RPMI8226 (cell line): ENCODE measurements at regions not wholly inside any gene's neighbourhood (a gene's known extent, or its start where the extent isn't known, plus 50 kb on each side); places are given as distances from the start of the nearest gene placed in this dataset.
"Not testable (repeated sequence)": the region's sequence is repeated elsewhere in the genome, so short reads cannot be mapped to it uniquely, and the experiment has no call there.

Experiments used
- DNase-seq: peaks from one replicate; pipeline ENCODE4 v3.0.0-alpha.2; 2015

DNA sequence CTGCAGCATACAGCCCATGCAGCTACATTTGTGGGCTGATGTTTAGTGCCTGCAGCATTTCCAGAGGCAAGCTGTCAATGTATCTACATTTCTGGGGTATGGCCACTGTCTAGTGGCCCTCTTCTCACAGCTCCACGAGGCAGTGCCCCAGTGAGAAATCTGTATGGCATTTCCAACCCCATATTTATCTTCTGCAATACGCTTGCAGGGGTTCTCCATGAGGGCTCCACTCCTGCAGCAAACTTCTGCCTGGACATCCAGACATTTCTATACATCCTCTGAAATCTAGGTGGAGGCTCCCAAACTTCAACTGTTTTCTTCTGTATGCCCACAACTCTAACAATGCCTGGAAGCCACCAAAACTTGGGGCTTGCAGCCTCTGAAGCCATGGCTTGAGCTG, 502.3 kb downstream of the C6orf118 start:
- no peak for DNase-seq

DNA sequence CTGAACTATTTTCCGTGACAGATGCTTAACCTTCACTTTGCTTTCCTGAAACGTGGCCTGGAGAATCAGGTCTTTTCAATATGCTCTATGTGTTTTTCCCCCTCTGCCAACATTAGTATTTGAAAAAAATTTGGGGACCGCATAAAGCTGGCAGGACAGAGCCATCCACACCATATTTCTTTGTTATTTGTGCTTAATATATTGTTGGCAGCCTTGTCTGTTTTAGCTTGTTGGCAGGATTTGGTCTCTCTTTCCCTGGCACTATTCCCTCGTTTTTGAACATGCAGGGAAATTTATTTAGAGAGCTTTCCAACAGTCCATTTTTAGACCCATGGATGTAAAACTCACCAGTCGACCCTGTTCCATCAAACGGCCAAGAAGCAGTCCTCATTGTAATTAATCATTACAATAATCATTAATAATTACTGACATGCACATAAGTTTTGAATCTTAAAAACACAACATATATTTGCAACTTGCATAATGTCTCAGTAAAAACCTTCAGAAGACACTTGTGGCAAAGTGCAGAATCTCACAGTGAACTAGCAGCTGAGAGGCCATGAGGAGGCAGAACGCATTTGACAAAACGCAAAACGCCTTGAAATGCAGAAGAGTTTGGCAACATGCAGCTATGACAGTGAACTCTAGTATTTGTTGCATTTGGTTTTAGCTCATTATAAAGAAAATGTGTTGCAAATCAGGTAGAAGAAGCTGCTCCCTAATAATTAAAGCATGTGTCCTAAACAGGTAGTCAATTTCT, 514.2 kb downstream of the C6orf118 start:
- no peak for DNase-seq

DNA sequence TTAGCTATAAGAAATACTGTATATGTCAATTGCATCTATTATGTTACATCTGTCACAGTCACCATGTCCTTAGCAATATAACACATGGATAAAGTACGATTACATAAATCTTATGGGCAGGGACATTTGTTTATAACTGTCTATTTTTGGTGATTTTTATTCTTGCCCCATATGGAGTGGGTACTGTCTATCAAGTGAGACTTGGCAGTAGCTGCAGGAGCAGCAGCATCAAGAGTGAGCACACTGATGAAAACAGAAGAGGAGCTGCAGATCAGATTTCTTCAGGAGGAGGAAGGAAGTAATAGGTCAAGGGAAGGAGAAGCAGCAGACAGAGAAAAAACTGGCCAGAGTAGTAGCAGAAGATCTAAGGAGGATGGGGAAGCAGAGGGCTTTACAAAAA, 516.7 kb downstream of the C6orf118 start:
- no peak for DNase-seq

DNA sequence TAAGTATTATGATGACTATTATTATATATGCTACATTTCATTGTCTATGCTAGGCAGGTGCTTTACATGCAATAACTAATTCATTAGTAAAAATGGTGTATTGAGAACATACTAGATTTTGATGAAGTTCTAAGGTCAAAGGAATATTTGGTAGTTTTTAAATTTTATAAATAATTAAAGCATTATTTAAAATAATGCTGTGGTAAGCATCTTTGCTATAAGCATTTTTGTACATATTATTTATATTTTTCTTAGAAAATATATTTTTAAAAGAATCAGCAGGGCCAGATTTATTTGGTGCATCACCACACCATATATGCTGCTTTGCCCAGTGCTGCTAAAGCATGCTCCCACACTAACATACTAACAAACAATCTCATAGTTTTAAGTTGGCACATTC, 517.9 kb downstream of the C6orf118 start:
- DNase-seq = no peak

DNA sequence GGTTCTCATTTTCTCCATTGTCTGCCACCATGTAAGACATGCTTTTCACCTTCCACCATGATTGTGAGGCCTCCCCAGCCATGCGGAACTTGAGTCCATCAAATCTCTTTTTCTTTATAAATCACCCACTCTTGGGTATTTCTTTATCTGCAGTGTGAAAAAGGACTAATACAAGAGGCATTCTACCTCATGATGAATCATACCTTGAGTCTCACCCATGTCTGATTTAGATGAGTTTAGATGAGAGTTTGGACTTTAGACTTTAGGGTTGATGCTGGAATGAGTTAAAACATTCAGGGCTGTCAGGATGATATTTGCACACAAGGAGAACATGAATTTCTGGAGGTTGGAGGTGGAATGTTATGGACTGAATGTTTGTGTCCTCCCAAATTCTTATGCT, 545.6 kb downstream of the C6orf118 start:
- DNase-seq = no peak

DNA sequence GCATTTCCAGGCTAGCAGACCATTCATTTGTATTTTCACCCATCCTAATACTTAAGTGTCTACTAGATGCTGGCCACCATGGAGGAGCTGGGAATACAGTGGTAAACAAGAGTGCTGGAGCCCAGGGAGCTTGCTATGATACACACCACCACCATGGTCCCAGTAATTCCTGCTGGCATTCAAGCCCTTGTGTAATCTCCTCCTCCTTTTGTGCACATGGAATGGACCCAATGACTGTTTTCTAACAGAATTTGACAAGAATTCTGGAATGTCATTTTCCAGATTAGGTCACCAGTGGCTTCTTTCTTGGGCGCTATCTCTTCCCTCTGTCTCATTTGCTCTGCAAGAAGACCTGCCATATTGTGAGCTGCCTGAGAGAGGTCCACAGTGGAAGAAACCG, 552.0 kb downstream of the C6orf118 start:
- no peak for DNase-seq

DNA sequence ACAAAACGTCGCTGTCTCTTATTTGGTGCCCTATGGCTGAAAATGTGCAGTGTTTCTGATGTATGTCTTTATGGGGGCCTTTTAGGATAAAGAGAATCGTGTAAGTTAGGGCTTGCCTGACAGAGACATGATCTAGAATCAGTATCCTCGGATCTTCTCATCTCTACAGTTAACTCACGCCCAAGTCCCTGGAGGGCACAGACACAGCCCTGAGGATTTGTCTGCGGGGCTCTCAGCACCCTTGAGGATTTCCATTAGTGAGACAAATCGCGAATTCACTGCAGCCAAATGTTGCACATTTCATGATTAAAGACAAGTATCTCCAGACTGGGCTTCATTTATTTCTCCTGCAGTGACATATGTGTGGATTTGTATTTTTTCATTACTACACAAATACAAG, 552.7 kb downstream of the C6orf118 start:
- DNase-seq = no peak

DNA sequence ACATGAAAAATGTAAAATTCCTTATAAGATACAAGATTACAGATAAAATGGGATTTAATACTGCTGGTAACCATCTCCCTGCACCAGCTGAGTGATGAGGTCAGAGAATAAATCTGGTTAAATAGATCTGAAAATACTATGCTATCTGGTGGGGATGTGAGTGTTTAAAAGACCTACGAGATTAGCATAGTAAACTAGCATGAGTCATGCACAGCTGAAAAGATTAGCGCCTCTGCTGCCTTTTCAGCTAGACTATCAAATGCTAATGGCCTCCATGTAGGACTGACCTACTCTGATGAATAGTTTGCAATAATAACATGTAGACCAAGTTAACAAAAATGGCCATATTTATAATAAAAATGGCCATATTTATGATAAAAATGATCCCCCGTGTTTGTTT, 553.3 kb downstream of the C6orf118 start:
- DNase-seq = no peak

DNA sequence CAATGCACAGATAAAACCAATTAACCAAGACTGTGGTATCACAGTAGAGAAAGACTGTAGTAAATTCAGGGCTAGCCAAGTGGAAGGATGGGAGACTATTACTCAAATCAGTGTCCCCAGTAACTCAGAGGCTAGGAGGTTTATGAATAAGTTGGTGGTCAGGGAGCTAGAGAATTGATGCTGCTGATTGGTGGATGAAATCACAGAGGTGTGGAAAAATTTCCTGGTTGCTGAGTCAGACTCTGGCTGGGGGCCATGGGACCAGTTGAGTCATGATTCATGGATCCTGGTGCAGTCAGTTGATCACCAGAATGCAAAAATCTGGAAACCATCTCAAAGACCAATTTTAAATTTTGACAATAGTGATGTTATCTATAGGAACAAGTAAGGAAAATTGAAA, 555.9 kb downstream of the C6orf118 start:
- no peak for DNase-seq

DNA sequence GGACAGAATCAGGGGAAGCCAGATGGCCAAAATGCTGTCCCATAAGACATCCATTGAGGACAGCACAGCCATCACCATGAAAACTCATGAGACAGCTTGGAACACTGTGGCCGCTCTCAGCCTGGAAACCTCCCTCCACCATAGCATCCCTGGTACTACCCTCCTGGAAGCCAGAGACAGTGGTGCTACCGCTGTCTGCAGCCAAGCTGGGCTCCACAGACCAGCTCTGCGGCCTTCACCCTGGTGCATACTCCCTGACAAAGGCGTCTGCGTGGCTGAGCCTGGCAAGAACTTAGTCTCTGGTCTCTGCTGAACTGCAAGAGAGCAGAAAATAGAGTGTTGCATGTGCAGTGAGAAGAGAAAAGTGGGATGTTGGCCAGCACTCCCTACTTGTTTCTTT, 558.0 kb downstream of the C6orf118 start:
- DNase-seq = no peak

DNA sequence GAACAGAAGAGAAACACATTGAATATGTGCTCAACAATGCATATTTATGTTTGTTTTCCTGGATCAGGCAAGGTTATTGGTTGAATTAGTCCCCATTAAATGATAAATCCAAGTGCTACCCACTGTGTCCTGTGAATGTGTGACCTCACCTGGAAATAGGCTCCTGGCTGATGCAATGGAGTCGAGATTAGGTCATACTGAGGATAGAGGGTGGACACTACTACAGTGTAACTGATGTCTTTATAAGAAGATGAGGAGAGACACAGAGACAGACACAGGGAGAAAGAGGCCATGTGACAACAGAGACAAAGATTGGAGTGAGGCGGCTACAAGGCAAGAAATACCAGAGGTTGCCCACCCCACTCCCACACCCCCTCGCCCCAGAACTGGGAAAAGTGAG, 559.3 kb downstream of the C6orf118 start:
- no peak for DNase-seq

DNA sequence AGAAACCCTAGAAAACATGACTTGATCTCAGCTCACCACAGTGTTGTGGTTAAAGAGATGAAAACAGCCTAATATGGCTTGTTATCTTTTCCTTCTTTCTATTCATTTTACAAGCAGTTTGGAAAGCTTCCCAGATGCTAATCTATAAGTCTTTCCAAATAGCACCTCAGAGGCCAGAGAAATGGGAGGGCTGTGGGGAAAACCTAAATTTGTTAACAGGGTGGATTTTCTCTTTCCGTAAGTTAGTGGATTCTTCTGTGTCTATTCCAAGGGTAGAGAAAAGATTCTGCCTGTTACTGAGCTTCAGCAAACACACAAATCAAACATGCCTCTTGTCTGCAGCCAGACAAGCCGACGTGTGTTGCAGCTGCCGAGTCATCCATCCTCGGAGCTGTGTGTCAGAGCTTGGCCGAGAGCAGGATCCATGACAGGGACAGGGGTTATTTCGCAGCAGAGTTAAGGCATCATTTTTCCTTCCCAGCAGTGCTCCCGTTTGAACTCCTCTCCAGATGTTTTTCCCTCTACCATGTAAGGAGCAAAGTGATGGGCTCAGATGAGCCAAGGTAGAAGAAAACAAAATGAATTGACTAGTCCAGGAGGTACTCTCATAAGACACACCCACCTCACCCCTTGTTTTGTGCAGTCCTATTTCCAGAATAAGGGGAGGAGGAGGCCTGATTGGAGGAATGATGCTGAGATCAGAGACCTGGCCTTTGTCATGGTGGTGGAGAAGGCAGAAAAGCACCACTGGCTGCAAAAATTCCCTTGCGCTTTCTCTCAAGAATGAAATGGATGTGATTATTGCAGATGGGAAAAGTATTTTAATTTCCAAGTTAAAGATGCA, 560.0 kb downstream of the C6orf118 start:
- no peak for DNase-seq

DNA sequence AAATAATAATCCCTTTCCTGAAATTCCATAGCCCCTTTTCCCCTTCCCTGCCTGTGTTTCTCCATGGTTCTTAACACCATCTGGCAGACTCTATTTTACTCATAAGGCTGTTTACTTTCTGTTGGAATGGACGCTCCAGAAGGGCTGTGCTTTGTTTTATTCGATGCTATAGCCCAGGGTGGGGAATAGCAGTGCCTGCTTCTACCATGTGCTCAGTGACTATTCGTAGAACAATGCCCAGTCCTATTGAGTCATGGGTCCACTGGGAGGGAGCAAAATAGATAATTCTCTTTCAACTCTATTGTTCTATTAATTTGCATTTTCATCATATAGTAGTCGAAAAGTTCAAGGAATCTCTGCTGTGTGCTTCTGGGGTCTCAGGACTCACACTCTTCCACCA, 565.1 kb downstream of the C6orf118 start:
- no peak for DNase-seq

DNA sequence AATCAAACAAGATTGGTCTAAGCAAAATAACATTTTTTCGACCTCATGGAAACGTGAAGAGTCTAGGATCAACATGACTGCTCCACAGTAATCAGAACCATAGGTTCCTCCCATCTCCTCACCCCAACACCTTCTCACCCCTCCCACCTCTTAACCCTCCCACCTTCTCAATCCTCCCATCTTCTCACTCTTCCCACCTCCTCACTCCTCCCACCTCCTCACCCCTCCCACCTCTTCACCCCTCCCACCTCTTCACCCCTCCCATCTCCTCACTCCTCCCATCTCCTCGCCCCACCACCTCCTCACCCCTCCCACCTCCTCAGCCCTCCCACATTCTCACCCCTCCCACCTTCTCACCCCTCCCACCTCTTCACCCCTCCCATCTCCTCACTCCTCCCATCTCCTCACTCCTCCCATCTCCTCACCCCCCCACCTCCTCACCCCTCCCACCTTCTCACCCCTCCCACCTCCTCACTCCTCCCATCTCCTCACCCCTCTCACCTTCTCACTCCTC, 567.4 kb downstream of the C6orf118 start:
- no peak for DNase-seq

DNA sequence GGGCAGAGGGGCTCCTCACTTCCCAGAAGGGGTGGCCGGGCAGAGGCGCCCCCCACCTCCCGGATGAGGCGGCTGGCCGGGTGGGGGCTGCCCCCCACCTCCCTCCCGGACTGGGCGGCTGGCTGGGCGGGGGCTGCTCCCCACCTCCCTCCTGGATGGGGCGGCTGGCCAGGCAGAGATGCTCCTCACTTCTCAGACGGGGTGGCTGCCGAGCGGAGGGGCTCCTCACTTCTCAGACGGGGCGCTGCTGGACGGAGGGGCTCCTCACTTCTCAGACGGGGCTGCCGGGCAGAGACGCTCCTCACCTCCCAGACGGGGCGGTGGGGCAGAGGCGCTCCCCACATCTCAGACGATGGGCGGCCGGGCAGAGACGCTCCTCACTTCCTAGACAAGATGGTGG, 573.3 kb downstream of the C6orf118 start:
- not testable (repeated sequence) for DNase-seq

DNA sequence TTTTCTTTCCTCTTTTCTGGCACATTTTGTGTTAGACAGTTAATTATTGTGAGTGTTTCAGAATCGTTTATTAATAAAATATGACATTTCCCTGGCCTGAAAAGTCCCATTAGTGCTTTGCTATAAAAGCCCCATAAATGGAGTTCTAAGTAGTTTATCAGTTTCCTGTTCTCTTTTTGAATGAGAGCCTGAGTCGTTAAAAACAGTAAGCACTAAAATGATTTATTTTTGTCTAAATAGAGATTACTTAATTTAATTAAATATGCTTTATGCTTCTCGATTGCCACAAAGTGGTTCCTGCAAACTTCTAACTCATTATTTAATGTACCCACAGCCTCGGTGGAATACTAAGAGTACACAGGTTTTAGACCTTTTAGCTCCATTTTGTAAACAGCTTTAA, 577.9 kb downstream of the C6orf118 start:
- DNase-seq = no peak

DNA sequence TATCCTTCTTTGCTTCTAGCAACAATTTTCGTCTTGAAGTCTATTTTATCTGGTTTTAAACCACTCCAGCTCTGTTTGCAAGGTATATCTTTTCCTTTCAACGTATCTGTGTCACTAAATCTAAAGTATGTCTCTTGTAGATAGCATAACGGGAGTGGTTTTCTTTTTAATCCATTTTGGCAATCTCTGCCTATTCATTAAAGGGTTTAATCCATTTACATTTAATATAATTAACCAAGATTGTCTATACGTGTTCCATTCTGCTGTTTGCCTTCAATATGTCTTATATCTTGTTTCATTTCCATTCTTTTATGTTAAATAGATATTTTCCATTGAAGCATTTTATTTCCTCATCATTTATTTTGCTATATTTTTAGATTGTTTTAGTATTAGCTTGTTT, 587.9 kb downstream of the C6orf118 start:
- no peak for DNase-seq

DNA sequence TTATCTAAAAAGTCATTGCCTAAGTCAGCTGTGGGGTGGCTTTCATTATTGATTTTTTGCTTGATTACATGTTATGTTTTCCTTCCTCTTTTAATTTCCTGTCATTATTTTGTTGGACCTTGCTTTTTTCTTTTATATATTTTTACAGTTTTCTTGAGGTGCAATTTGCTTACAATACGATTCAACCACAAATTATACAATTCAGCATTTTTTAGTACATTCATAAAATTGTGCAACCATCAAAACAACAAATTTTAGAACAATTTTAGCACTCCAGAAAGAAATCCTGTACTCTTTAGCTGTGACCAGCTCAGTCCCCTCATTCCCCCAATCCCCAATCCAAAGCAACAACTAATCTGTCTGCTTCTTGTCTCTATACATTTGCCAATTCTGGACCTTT, 608.9 kb downstream of the C6orf118 start:
- DNase-seq = no peak

DNA sequence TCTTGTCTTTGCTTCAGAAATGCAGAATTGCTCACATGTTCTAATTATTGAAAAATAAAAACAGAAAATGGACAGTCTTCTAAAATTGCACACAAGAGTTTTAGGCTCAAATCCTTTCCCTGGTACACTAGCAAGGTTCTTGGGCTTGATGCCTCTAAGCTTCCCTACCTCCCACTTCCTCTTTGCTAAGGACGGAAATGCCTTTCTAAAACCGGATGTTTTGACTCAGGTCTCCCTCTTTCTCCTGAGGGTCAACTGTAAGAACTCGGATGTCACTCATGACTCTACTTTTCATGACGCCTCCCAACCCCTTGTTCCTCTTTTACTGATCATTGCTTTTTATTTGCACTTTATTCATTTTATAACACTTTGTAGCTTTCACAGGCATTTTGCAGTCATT, 613.5 kb downstream of the C6orf118 start:
- peak; percentile 7 for DNase-seq

DNA sequence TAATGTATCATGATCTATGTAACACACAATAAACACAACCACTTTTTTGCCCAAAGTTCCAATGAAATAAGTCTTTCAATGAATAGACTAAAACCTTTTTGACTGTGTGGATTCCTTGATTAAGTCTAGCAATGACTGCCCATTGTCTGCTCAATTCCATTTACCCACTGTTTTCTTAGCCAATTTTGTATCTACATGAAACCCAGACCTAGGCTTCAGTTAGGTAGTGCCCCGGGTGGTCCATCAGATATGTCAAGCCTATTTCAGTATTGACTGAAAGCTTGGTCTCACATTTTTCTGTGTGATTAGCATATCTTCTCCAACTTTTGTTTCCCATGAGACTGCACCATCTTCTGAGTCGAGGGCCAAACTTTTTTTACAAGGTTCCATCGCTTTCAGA, 615.0 kb downstream of the C6orf118 start:
- DNase-seq = no peak

DNA sequence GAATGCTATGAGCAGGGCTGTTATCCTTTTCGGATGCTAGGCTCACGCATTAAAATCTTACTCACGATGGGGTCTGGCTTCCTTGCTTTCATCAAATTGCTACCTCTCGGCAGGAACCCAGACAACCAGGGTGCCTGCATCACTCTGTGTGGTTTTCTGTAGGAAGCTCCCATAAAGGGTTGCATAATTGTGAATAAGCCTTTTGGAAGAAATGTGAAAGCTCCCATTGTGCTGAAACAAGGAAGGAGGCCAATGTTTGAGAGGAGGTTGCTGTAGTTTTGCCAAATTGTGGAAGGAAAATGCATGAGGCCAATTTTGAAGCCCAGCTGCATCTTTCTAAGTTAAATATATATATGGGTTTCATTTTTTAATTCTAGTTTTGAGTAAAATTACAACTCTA, 615.5 kb downstream of the C6orf118 start:
- DNase-seq = no peak

DNA sequence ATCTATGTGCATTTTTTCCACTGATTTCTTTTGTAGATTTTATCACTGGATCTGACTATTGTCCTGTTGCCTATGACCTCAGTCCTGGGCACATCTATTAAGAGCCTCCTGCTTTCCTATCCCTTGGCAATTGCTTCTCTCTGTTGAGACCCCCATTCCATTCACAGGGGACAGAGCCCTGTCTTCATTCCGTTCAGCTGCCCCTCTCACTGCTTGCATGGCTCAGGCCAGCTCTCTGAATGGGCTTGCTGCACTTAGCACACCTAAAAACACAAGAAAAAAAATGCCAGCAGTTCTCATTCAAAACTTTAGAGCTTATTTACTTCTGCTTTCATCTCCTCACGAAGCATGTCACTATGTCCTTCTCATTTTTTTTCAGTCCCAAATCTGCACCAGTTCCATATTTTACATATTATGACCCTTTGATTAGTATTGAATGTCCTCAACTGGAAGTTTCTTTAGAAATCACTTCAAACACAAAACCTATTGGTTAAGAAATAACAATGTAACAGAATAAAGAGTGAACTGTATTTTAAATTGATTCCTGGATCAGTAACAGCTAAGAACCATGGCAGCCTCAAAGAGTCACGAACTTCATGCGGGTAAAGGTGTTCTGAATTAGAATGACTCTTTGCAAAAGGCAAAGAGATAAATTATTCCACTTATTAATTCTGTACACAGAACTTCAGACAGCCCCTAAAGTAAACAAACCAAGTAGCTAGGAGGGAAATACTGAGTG, 616.5 kb downstream of the C6orf118 start:
- no peak for DNase-seq

DNA sequence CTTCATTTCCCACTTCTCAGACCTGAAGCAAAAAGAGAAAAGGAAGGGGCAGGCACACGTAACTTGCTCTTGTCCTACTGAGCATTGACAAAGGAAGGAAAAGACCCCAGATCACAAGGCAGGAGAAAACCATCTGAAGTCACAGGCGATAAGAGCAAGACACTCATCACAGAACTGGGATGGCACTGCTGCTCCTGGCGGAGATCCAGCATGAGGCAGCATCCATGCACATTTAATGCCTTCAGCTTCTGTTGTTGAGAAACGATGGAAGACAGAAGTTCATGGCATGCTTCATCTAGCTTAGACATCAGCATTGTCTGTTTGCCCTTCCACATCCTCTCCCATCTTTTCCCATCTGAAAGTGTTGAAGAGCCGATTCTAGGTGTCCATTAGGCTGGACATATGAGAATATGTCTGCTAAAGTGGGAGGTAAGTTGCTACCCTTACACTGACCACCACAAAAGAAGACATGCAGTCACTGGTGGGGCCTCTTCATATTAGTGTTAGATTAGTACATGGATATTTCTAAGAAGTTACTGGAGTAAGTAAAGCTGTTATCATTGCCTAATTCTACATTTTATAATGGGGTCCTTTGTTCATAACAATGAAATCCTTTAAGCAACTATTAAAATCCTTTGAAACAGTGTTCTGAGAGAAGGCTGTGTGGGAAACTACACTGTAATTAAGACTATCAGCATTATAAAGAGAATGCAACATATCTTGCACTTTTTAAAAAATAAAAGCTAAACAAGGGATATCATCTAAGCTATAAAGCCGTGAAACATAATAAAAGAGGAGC, 618.5 kb downstream of the C6orf118 start:
- no peak for DNase-seq
